Epithelial cell of esophagus (primary cell): ENCODE measurements at regions not wholly inside any gene's neighbourhood (a gene's known extent, or its start where the extent isn't known, plus 50 kb on each side); places are given as distances from the start of the nearest gene placed in this dataset.

ENCODE experiments used
- DNase-seq: peaks from one replicate; pipeline ENCODE4 v3.0.0; 2010; ENCODE audit warnings: low read depth
- H3K4me3 ChIP-seq: 2 replicates; pipeline ENCODE4 v1.5.1; 2011; ENCODE audit warnings: mild to moderate bottlenecking, low read length, control low read depth
- TF ChIP-seq, protein P1 (sequence below): IDR thresholded peaks from 2 replicates; pipeline ENCODE4 v1.5.1; 2011; ENCODE audit warnings: low read depth, mild to moderate bottlenecking, low read length, control low read depth, inconsistent platforms; ENCODE audit not compliant: insufficient read depth; ENCODE audit errors: missing control alignments

DNA sequence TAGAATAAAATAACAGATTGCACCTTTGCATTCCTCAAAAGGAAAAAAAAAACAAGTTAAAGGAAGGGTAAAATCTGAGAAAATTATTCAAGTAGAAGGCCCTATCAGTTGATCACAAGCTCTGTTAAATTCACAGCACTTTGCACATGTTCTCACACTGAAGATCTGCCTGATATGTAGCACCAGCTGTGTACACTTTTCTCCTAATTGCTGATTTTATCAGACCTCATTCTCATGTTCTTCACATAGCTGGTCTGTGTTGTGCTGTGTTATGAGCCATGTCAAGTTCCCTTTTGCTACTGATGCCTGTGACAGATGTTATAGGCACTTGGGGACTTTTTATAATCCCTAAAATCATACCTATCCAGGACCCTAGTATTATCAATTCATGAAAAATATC lies 390.4 kb upstream of the PRR16 start:
- H3K4me3 ChIP-seq, result no peak overlapping the region
- DNase-seq, result no peak
- TF ChIP-seq, protein P1, sequence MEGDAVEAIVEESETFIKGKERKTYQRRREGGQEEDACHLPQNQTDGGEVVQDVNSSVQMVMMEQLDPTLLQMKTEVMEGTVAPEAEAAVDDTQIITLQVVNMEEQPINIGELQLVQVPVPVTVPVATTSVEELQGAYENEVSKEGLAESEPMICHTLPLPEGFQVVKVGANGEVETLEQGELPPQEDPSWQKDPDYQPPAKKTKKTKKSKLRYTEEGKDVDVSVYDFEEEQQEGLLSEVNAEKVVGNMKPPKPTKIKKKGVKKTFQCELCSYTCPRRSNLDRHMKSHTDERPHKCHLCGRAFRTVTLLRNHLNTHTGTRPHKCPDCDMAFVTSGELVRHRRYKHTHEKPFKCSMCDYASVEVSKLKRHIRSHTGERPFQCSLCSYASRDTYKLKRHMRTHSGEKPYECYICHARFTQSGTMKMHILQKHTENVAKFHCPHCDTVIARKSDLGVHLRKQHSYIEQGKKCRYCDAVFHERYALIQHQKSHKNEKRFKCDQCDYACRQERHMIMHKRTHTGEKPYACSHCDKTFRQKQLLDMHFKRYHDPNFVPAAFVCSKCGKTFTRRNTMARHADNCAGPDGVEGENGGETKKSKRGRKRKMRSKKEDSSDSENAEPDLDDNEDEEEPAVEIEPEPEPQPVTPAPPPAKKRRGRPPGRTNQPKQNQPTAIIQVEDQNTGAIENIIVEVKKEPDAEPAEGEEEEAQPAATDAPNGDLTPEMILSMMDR, result no peak

DNA sequence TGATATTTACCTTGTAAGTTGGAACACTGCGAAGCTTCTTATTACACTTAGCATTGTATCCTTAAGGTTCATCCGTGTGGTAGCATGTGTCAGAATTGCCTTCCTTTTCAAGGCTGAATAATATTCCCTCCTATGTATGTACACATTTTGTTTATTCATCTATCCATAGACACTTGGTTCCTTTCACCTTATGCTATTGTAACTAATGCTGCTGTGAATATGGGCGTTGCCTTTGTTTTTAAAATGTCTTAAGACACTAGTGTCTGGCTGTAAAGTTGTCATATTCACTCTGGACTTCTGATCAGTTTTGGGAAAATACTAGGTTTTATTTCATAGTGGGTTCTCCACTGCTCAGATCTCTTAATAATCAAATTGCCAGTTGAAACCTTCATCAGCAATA lies 383.3 kb upstream of the PRR16 start:
- H3K4me3 ChIP-seq, result no peak overlapping the region
- no peak for DNase-seq
- TF ChIP-seq, protein P1, result no peak

DNA sequence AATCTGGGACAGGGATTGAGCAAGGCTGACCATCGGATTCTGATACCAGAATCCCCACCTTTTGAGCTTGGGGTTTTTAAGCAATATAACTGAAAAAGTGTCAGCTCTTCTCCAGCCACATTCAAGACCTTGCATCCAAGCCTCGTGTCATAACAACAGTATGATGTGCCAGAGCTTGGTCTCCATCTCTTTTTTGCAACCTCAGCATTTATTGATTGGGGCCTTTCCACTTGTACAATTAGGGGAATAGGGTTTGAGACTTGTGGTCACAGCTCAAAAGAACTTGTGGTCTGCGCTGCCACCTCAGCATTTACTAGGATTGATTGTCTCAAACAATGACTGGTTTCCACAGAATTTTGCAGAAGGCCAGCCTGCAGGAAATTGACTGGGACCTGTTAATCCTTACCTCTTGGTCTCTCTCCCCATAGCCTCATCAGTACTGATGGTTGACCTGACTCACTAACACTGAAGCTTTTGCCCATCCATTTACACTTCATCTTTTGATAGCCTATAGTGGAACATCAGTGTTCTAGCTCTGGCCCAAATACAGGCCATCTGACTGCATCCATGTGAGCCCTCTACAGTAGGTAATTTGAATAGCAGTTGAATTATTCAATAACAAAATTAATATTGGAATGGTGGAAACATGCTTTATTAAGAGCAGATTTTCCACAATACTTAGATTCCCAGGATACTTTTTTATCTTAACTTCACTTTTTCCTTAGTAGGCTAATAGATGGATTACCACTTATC lies 381.6 kb upstream of the PRR16 start:
- DNase-seq, result peak; percentile 8
- TF ChIP-seq, protein P1, result peak; percentile 48

DNA sequence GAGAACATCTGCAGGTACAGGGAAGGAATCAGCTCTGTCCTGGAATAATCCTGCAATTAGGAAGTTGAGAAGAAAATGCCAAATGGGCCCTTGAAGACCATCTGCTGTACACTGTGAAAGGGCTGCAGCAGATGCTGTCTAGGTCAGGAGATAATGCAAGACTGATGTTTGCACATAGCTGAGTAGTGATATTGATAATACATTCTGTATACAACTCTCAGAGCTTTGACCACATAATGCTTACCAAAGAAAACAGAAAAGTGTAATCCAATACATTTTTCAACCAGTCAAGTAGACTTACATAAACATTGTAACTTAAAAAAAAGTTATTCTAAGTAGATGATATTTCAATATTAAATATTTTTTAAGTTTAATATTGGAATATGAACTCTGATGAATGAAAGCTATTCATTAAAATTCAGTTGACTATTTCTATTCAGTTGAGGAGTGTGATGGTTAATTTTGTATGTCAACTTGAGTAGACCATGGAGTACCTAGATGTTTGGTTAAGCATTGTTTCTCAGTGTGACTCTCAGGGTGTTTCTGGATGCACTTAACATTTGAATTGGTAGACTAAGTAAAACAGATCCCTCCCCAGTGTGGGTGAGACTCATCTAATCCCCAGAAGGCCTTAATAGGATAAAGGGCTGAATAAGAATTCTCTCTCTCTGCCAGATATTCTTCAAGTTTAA lies 380.1 kb upstream of the PRR16 start:
- H3K4me3 ChIP-seq, result no peak overlapping the region
- TF ChIP-seq, protein P1, result no peak
- no peak for DNase-seq

More for the DNA sequence above, 381.6 kb upstream of the PRR16 start:
- H3K4me3 ChIP-seq, result no peak overlapping the region

DNA sequence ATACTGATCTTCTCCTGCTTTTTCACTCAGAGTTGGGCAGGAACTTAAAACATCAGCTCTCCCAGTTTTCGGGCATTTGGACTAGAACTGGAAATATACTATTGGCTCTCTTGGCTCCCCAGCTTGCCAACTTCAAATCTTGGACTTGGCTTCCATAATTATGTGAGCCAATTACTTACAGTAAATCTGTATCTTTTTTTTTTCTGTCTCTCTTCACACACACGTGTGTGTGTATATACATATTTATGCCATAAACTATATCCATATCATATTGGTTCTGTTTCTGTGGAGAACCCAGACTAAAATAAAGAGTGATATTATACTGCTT lies 379.6 kb upstream of the PRR16 start:
- TF ChIP-seq, protein P1, result no peak
- H3K4me3 ChIP-seq, result no peak overlapping the region
- DNase-seq, result no peak

DNA sequence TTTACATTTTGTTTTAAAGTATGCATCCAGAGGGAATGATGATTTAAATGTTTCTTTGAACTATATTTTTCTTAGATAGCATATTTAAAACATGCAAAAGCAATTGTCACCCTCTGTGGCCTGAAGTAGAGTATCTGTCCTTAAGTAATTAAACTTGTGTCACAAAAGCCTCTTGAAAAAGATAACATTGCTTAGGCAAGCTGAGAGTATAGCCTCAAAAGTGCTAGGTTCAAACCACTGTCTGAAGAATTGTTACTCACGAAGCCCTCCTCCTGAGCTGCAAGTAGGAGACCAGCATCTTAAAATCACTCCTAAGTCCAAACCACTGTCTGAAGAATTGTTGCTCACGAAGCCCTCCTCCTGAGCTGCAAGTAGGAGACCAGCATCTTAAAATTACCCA lies 378.0 kb upstream of the PRR16 start:
- TF ChIP-seq, protein P1, result no peak
- no peak overlapping the region for H3K4me3 ChIP-seq
- no peak for DNase-seq
